ENCODE measurements at regions not wholly inside any gene's neighbourhood (a gene's known extent, or its start where the extent isn't known, plus 50 kb on each side); places are given as distances from the start of the nearest gene placed in this dataset.
"Not testable (repeated sequence)": the region's sequence is repeated elsewhere in the genome, so short reads cannot be mapped to it uniquely, and the experiment has no call there.

DNA sequence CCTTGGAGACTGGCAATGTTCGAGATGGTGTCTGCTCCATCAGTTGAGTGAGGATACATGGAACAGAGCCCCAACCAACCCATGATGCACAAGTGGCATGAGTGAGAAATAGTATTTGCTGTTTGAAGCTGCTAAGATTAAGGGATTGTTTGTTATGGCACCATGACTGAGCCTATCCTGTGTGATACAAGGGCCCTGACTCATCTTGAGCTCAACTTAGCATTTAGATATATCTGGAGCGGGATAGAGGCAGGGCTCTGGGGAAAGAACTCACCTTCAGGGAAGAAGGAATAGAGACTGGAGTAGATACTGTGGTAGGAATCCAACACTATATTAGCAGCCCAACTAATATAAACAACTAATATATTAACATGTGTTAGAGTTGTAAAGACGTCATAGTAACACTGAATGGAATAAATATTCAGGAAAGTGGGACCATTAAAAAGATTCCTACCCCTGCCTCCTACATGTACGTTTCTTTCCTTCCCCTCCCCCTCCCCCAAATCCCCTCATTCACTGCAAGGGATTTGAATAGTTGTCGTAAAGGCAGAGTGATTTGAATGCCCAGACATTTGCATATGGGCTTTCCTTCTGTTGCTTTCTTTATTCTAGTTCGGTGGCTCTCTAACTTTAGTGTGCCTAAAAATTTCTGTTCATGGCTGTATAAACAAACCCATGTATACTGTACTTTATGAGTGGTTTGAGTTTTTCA, 106.6 kb upstream of the POU3F1 start:
- no peak overlapping the region for H3K4me3 ChIP-seq (ENCODE audit: low read depth, low read length)
- no peak for DNase-seq (ENCODE audit: low read depth)
- TF ChIP-seq CTCF (IDR thresholded peaks at IDR 0.05; ENCODE audit: insufficient read depth, low read depth, low read length, missing control alignments) = no peak

DNA sequence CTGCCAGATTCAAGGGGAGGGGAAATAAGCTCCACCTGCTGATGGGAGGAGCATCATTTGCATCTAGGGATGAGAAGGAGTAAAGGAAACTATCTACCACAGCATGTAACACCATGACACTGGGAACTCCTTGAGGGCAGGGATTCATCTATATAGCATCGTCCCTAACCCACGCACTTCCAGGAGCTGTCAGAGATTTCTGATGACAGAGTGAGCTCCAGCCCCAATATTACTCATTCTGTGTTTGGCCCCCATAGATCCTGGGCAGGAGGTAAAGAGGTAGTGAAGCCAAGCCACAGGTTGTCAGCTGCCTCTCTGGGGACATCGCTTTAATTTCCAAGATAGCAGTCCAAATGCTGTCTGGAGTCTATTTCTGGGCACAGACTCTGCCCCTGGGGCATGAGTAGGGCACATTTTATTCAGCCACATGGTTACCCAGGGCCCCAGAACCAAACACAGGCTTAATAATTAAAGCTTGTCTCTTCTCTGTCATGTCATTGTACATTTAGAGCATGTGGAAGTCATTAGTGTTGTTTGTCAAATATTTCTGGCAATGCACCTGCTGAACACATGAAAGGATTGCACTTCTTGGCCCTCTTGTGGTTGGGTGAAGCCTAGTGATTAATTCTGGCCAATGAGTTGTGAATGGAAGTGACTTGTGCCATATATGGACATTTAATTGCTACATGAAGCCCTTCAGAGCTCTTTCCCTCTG, 105.9 kb upstream of the POU3F1 start:
- peak; percentile 57 for DNase-seq (ENCODE audit: low read depth)
- TF ChIP-seq CTCF (IDR thresholded peaks at IDR 0.05; ENCODE audit: insufficient read depth, low read depth, low read length, missing control alignments) = peak; percentile 1
- no peak overlapping the region for H3K4me3 ChIP-seq (ENCODE audit: low read depth, low read length)

- H3K4me3 ChIP-seq (ENCODE audit: low read depth, low read length) = no peak overlapping the region
- peak; percentile 39 for DNase-seq (ENCODE audit: low read depth)
- no peak for TF ChIP-seq CTCF (IDR thresholded peaks at IDR 0.05; ENCODE audit: insufficient read depth, low read depth, low read length, missing control alignments)
Observed at GRCh38 chr1:38151399-38151798, 104.8 kb upstream of the POU3F1 start.

GRCh38 chr1:38146079-38146478, 99.5 kb upstream of the POU3F1 start:
- not testable (repeated sequence) for DNase-seq (ENCODE audit: low read depth); H3K4me3 ChIP-seq (ENCODE audit: low read depth, low read length)

GRCh38 chr1:38142606-38143005, 96.0 kb upstream of the POU3F1 start:
- DNase-seq (ENCODE audit: low read depth) = no peak
- H3K4me3 ChIP-seq (ENCODE audit: low read depth, low read length) = no peak overlapping the region
- TF ChIP-seq CTCF (IDR thresholded peaks at IDR 0.05; ENCODE audit: insufficient read depth, low read depth, low read length, missing control alignments) = no peak

DNA sequence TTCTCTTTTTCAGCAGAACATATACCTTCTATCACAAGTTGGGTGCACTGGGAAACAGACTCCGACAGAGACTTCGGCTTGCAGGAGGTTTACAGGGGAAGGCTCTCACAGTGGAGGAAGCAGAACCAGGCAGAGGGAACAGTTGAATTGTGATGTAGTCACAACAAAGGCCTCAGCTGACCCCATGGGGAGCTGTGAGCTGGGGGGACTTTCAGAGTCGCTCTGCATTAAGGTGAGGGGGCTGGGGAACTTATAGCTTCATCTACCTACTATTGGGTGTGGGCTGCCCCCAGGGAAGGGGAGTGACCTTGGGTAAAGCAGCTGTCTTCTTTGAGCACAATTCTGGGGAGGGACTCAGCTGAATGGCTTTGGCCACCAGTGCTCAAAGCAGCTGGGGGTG, 94.9 kb upstream of the POU3F1 start:
- DNase-seq (ENCODE audit: low read depth) = no peak
- no peak overlapping the region for H3K4me3 ChIP-seq (ENCODE audit: low read depth, low read length)
- no peak for TF ChIP-seq CTCF (IDR thresholded peaks at IDR 0.05; ENCODE audit: insufficient read depth, low read depth, low read length, missing control alignments)

GRCh38 chr1:38139738-38140487, 93.3 kb upstream of the POU3F1 start:
- DNase-seq (ENCODE audit: low read depth) = no peak
- no peak overlapping the region for H3K4me3 ChIP-seq (ENCODE audit: low read depth, low read length)
- TF ChIP-seq CTCF (IDR thresholded peaks at IDR 0.05; ENCODE audit: insufficient read depth, low read depth, low read length, missing control alignments) = no peak

Measured in GM12865 (cell line).